Ascending aorta (tissue), 2 donors: ENCODE measurements at regions not wholly inside any gene's neighbourhood (a gene's known extent, or its start where the extent isn't known, plus 50 kb on each side); places are given as distances from the start of the nearest gene placed in this dataset.

Source experiments
- DNase-seq, 2 donors: peaks; one replicate each; pipeline ENCODE4 v3.0.0-alpha.2; 2019; ENCODE audit warnings: low spot score in 2 of 2
- H3K27ac ChIP-seq, 2 donors: fragments of 200-600 bp; sonication (generic); one replicate each; pipeline ENCODE4 v1.5.1; 2016 to 2017; ENCODE audit warnings: mild to moderate bottlenecking in 1 of 2
- H3K27me3 ChIP-seq: fragments of 200-600 bp; sonication (generic); one replicate; pipeline ENCODE4 v1.5.1; 2017
- H3K36me3 ChIP-seq, 2 donors: fragments of 200-600 bp; sonication (generic); one replicate each; pipeline ENCODE4 v1.5.1; 2016
- H3K4me1 ChIP-seq, 2 donors: fragments of 200-600 bp; sonication (generic); one replicate each; pipeline ENCODE4 v1.5.1; 2016 to 2017; ENCODE audit warnings: mild to moderate bottlenecking in 1 of 2
- H3K4me3 ChIP-seq, 2 donors: fragments of 200-600 bp; sonication (generic); one replicate each; pipeline ENCODE4 v1.5.1; 2016 to 2017; ENCODE audit warnings: mild to moderate bottlenecking in 1 of 2
- H3K9me3 ChIP-seq, 2 donors: fragments of 200-600 bp; sonication (generic); one replicate each; pipeline ENCODE4 v1.5.1; 2016
- intact Hi-C: fragments of 100-400 bp; cut with DNase I; formaldehyde crosslinking; loops from one replicate; pipeline ENCODE4 v1.15.1; 2023
- TF ChIP-seq, protein P1 (sequence below), 3 experiments: fragments of 200-600 bp in 2 of 3; fragments of 450-650 bp in 1 of 3; sonication (generic) in 2 of 3; IDR thresholded peaks; one replicate each; pipeline ENCODE4 v1.5.1; 2016 to 2019; ENCODE audit warnings: antibody characterized with exemption in 3 of 3, mild to moderate bottlenecking in 1 of 3, moderate library complexity in 1 of 3

DNA sequence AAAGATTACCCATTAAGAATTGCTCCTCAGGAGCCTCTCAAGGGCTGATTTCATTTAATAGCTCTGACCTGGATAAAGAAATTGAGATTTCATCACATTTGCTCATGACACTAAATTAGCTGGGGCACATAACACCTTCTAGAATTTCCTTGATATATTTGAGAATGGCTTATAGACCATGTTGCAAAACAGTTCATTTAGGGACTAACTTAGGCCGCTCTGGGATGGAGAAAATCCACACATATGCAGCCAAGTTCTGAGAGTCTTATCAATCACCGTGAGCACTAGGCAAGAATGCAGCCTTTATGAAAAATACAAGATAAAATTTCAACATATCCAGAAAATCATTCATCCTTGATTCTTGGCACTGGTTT is 91.0 kb upstream of the MCHR2 start:
- Histone ChIP-seq H3K27me3 (no peaks in the 10 kb centered on the region), H3K36me3 (no peaks in the 10 kb centered on the region), H3K27ac (no peak overlapping the region), H3K4me3 (no peak overlapping the region), H3K4me1 (no peaks in the 10 kb centered on the region), H3K9me3 (no peaks in the 10 kb centered on the region)
- intact Hi-C loops = no loop called here
- TF ChIP-seq, protein P1, sequence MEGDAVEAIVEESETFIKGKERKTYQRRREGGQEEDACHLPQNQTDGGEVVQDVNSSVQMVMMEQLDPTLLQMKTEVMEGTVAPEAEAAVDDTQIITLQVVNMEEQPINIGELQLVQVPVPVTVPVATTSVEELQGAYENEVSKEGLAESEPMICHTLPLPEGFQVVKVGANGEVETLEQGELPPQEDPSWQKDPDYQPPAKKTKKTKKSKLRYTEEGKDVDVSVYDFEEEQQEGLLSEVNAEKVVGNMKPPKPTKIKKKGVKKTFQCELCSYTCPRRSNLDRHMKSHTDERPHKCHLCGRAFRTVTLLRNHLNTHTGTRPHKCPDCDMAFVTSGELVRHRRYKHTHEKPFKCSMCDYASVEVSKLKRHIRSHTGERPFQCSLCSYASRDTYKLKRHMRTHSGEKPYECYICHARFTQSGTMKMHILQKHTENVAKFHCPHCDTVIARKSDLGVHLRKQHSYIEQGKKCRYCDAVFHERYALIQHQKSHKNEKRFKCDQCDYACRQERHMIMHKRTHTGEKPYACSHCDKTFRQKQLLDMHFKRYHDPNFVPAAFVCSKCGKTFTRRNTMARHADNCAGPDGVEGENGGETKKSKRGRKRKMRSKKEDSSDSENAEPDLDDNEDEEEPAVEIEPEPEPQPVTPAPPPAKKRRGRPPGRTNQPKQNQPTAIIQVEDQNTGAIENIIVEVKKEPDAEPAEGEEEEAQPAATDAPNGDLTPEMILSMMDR (IDR thresholded peaks at IDR 0.05) = no peak
- no peak for DNase-seq

DNA sequence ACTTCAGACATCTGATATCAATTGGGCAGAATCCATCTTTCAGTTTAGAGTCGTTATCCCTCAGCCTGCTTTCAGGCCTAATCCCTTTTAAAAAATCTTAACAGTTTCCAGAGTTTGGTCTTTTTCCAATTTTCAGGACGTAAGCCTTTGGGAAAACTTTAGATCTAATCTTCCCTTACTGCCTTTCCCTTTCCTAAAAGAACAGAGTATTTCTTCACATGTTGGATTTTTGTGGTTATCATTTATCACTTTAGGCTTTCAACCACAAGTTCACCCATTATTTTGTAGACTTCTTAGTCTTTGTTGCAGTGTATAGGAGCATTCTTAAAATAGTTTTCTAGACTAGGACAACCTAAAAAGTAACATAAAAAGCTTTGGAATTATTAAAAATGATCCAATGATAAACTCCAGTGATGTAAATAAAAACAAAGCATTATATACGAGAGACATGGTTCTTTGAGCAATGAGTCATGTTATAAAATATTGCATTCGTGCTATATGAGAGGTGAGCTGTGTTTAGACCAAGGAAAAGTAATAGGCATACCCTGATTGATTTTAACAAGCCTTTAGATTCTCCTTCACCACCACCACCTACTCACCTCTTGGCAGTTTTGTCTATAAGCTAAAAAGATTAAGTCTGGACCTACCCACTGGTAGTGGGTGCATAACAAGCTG is 90.4 kb upstream of the MCHR2 start:
- no peaks in the 10 kb centered on the region for H3K4me1 ChIP-seq

DNA sequence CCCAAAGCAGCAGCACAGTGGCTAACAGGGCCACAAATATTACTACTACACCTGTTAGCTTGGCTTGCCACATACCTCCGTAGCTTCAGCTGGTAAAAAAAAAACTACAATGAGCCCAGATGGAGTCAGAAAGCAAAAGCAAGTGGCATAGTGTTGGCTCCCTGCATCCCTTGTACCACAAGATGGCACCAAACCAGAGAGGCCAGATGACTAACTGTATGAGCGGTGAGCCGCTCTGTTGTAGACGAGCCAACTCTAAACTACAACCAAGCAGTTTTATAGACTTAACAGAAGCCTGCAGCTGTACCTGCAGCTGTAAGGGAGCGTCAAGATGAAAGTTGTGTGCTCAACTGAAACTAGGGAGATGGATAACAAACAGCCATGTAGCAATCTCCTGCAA is 84.5 kb upstream of the MCHR2 start:
- H3K4me1 ChIP-seq = no peaks in the 10 kb centered on the region
- DNase-seq = no peak
- no peaks in the 10 kb centered on the region for H3K9me3 ChIP-seq
- H3K36me3 ChIP-seq = no peaks in the 10 kb centered on the region
- intact Hi-C loops = no loop called here
- H3K27me3 ChIP-seq = no peaks in the 10 kb centered on the region
- H3K4me3 ChIP-seq = no peak overlapping the region
- TF ChIP-seq, protein P1 (IDR thresholded peaks at IDR 0.05) = no peak
- no peak overlapping the region for H3K27ac ChIP-seq

More for the DNA sequence above, 90.4 kb upstream of the MCHR2 start:
- no peak for DNase-seq
- Histone ChIP-seq H3K4me3 (no peak overlapping the region), H3K27me3 (no peaks in the 10 kb centered on the region), H3K9me3 (no peaks in the 10 kb centered on the region), H3K36me3 (no peaks in the 10 kb centered on the region), H3K27ac (no peak overlapping the region)
- TF ChIP-seq, protein P1 (IDR thresholded peaks at IDR 0.05) = no peak
- intact Hi-C loops = no loop called here

DNA sequence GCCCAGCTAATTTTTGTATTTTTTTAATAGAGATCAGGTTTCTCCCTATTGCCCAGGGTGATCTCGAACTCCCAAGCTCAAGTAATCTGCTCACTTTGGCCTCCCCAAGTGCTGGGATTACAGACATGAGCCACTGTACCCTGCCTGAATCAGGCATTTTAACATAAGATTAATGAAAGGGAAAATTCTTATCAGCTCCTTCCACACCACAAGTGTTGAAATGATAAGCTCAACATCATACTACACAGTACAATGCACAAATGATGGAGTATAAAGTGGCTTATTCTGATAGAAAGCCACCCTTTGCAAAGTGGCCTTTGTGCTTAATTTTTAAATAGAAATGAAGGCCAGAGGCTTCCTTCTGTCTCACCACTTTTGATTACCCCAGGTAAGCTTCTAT is 71.3 kb upstream of the MCHR2 start:
- H3K36me3 ChIP-seq = no peaks in the 10 kb centered on the region
- H3K9me3 ChIP-seq = peaks cover 4 to 12% of the 10 kb centered on the region in 2 donors
- H3K4me3 ChIP-seq = no peak overlapping the region
- H3K27ac ChIP-seq = no peak overlapping the region
- DNase-seq = no peak
- TF ChIP-seq, protein P1 (IDR thresholded peaks at IDR 0.05) = no peak
- no peaks in the 10 kb centered on the region for H3K4me1 ChIP-seq
- intact Hi-C loops = no loop called here
- no peaks in the 10 kb centered on the region for H3K27me3 ChIP-seq

DNA sequence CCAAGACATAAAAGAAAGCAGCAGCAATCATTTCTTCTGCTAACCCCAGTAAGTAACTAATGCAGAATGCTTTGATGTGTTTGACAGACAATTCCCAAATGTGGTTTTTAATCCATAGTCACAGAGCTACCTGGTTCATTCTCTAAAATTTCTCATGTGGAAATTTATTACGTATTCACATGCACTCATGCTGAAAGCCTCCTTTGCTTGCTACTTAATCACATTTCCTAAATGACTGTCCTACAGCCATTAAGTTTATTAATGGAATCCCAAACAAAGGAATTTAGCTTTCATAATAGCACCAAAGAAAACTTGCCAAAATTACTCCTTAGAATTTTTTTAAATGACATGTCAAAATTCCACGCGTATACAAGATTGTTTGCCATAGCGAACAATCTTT is 68.6 kb upstream of the MCHR2 start:
- Histone ChIP-seq H3K4me3 (no peak overlapping the region), H3K4me1 (no peaks in the 10 kb centered on the region), H3K27me3 (no peaks in the 10 kb centered on the region), H3K9me3 (no peaks in the 10 kb centered on the region), H3K36me3 (no peaks in the 10 kb centered on the region), H3K27ac (no peak overlapping the region)
- TF ChIP-seq, protein P1 (IDR thresholded peaks at IDR 0.05) = no peak
- DNase-seq = no peak
- intact Hi-C loops = no loop called here

- DNase-seq = no peak
- Histone ChIP-seq H3K27me3 (no peaks in the 10 kb centered on the region), H3K36me3 (no peaks in the 10 kb centered on the region), H3K4me1 (no peaks in the 10 kb centered on the region), H3K4me3 (no peak overlapping the region), H3K9me3 (no peaks in the 10 kb centered on the region), H3K27ac (no peak overlapping the region)
- TF ChIP-seq, protein P1 (IDR thresholded peaks at IDR 0.05) = no peak
- intact Hi-C loops = no loop called here
Observed at GRCh38 chr6:100057941-100058340, 63.9 kb upstream of the MCHR2 start.
